ENCODE measurements at regions not wholly inside any gene's neighbourhood (a gene's known extent, or its start where the extent isn't known, plus 50 kb on each side); places are given as distances from the start of the nearest gene placed in this dataset.

DNA sequence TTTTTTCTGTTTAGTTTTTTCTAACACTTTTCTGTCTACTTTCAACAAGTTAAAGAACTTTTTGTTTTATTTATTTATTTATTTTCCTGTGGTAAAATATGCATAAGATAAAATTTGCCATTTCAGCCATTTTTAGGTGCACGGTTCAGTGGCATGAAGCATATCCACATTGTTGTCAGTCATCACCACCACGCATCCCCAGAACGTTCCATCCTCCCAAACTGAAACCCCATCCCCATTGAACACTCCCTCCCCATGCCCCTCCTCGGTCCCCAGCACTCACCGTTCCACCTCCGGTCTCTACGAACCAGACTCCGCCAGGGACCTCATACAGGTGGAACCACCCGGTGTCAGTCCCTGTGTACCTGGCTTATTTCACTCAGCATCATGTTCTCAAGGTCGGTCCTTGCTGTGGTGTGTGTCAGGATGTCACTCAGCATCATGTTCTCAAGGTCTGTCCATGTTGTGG, 118.1 kb downstream of the SIK1 start:
- Histone ChIP-seq H4K20me1 (ENCODE audit: insufficient read depth) (no peaks in the 10 kb centered on the region), H3K79me2 (ENCODE audit: insufficient read depth) (no peaks in the 10 kb centered on the region), H3K9me2 (no peaks in the 10 kb centered on the region), H3K27me3 (ENCODE audit: insufficient read depth) (no peaks in the 10 kb centered on the region), H3K4me3 (ENCODE audit: low read depth in 2 of 2, low read length in 1 of 2) (no peak overlapping the region), H3K4me1 (ENCODE audit: control insufficient read depth in 1 of 2, insufficient read depth in 2 of 2, low read depth in 1 of 2, low read length in 1 of 2) (peaks cover 0 to 4% of the 10 kb centered on the region in 2 experiments; a peak in 1 of 4 replicates), H3K4me2 (no peak overlapping the region), H3K27ac (ENCODE audit: low read depth in 2 of 2, low read length in 1 of 2) (no peak overlapping the region), H3K36me3 (replicated peaks in 1 of 2; ENCODE audit: control insufficient read depth in 1 of 2, insufficient read depth in 2 of 2, low read length in 1 of 2) (no peaks in the 10 kb centered on the region), H3K9ac (no peak overlapping the region), H3K9me3 (no peaks in the 10 kb centered on the region), H2AFZ (ENCODE audit: low read depth) (no peak overlapping the region), H3F3A (replicated peaks; ENCODE audit: insufficient read depth) (no peaks in the 10 kb centered on the region)
- DNase-seq, result no peak
- WGBS (ENCODE audit: low lambda C conversion rate), result 72% methylated on average over 10 of the region's 10 CpGs
- TF ChIP-seq NRF1 (IDR thresholded peaks at IDR 0.05; ENCODE audit: low read depth, low read length), result no peak
- TF ChIP-seq NFIC (IDR thresholded peaks at IDR 0.05; ENCODE audit: borderline replicate concordance), result no peak
- no peak for TF ChIP-seq TCF12 (IDR thresholded peaks at IDR 0.05)
- no peak for TF ChIP-seq MXI1 (IDR thresholded peaks at IDR 0.05; ENCODE audit: low read depth, low read length)
- TF ChIP-seq, protein P1, sequence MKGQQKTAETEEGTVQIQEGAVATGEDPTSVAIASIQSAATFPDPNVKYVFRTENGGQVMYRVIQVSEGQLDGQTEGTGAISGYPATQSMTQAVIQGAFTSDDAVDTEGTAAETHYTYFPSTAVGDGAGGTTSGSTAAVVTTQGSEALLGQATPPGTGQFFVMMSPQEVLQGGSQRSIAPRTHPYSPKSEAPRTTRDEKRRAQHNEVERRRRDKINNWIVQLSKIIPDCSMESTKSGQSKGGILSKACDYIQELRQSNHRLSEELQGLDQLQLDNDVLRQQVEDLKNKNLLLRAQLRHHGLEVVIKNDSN (IDR thresholded peaks at IDR 0.05; ENCODE audit: borderline replicate concordance, low read depth), result no peak
- no peak for TF ChIP-seq TEAD4 (IDR thresholded peaks at IDR 0.05; ENCODE audit: borderline replicate concordance, insufficient read depth)
- TF ChIP-seq, protein P2, sequence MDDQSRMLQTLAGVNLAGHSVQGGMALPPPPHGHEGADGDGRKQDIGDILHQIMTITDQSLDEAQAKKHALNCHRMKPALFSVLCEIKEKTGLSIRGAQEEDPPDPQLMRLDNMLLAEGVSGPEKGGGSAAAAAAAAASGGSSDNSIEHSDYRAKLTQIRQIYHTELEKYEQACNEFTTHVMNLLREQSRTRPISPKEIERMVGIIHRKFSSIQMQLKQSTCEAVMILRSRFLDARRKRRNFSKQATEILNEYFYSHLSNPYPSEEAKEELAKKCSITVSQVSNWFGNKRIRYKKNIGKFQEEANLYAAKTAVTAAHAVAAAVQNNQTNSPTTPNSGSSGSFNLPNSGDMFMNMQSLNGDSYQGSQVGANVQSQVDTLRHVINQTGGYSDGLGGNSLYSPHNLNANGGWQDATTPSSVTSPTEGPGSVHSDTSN (IDR thresholded peaks at IDR 0.05), result no peak
- TF ChIP-seq TAF1 (IDR thresholded peaks at IDR 0.05; ENCODE audit: borderline replicate concordance, low read depth, low read length), result no peak
- no peak for TF ChIP-seq GATA2 (CRISPR knock-in tag; IDR thresholded peaks at IDR 0.05)
- TF ChIP-seq RXRA (IDR thresholded peaks at IDR 0.05; ENCODE audit: borderline replicate concordance, low read depth), result no peak
- TF ChIP-seq, protein P3, sequence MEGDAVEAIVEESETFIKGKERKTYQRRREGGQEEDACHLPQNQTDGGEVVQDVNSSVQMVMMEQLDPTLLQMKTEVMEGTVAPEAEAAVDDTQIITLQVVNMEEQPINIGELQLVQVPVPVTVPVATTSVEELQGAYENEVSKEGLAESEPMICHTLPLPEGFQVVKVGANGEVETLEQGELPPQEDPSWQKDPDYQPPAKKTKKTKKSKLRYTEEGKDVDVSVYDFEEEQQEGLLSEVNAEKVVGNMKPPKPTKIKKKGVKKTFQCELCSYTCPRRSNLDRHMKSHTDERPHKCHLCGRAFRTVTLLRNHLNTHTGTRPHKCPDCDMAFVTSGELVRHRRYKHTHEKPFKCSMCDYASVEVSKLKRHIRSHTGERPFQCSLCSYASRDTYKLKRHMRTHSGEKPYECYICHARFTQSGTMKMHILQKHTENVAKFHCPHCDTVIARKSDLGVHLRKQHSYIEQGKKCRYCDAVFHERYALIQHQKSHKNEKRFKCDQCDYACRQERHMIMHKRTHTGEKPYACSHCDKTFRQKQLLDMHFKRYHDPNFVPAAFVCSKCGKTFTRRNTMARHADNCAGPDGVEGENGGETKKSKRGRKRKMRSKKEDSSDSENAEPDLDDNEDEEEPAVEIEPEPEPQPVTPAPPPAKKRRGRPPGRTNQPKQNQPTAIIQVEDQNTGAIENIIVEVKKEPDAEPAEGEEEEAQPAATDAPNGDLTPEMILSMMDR (IDR thresholded peaks at IDR 0.05), result no peak
- no peak for TF ChIP-seq POLR2AphosphoS5 (IDR thresholded peaks at IDR 0.05; ENCODE audit: low read depth, low read length)
- TF ChIP-seq, protein P4, sequence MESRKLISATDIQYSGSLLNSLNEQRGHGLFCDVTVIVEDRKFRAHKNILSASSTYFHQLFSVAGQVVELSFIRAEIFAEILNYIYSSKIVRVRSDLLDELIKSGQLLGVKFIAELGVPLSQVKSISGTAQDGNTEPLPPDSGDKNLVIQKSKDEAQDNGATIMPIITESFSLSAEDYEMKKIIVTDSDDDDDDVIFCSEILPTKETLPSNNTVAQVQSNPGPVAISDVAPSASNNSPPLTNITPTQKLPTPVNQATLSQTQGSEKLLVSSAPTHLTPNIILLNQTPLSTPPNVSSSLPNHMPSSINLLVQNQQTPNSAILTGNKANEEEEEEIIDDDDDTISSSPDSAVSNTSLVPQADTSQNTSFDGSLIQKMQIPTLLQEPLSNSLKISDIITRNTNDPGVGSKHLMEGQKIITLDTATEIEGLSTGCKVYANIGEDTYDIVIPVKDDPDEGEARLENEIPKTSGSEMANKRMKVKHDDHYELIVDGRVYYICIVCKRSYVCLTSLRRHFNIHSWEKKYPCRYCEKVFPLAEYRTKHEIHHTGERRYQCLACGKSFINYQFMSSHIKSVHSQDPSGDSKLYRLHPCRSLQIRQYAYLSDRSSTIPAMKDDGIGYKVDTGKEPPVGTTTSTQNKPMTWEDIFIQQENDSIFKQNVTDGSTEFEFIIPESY (IDR thresholded peaks at IDR 0.05; ENCODE audit: borderline replicate concordance, low read depth), result no peak
- TF ChIP-seq, protein P5, sequence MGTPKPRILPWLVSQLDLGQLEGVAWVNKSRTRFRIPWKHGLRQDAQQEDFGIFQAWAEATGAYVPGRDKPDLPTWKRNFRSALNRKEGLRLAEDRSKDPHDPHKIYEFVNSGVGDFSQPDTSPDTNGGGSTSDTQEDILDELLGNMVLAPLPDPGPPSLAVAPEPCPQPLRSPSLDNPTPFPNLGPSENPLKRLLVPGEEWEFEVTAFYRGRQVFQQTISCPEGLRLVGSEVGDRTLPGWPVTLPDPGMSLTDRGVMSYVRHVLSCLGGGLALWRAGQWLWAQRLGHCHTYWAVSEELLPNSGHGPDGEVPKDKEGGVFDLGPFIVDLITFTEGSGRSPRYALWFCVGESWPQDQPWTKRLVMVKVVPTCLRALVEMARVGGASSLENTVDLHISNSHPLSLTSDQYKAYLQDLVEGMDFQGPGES (IDR thresholded peaks at IDR 0.05; ENCODE audit: low read depth, low read length), result no peak
- TF ChIP-seq FOXM1 (IDR thresholded peaks at IDR 0.05; ENCODE audit: low read depth), result no peak
- TF ChIP-seq FOSL2 (IDR thresholded peaks at IDR 0.05; ENCODE audit: borderline replicate concordance, low read depth), result no peak
- ChIA-PET CTCF (no interaction called here), POLR2A (interaction anchor here (0.9 kb wide), 1 partner anchor 11 kb away, joined by 3 read pairs; no protein-coding TSS in a partner anchor)

All from SK-N-SH (cell line).